ENCODE measurements at regions not wholly inside any gene's neighbourhood (a gene's known extent, or its start where the extent isn't known, plus 50 kb on each side); places are given as distances from the start of the nearest gene placed in this dataset.

- TF ChIP-seq SP1 (IDR thresholded peaks at IDR 0.05) = no peak
- TF ChIP-seq L3MBTL2 (conservative IDR thresholded peaks at IDR 0.05) = no peak
- TF ChIP-seq HDGF (IDR thresholded peaks at IDR 0.05; ENCODE audit: borderline replicate concordance) = no peak
- TF ChIP-seq CTBP1 (IDR thresholded peaks at IDR 0.05; ENCODE audit: borderline replicate concordance) = no peak
- TF ChIP-seq LEF1 (IDR thresholded peaks at IDR 0.05; ENCODE audit: borderline replicate concordance) = no peak
- TF ChIP-seq FOXM1 (IDR thresholded peaks at IDR 0.05; ENCODE audit: borderline replicate concordance) = no peak
- no peak for TF ChIP-seq SUZ12 (IDR thresholded peaks at IDR 0.05)
- TF ChIP-seq BHLHE40 (IDR thresholded peaks at IDR 0.05; ENCODE audit: borderline replicate concordance) = no peak
- no peak for TF ChIP-seq ARNT (IDR thresholded peaks at IDR 0.05)
- TF ChIP-seq FOXK2 (IDR thresholded peaks at IDR 0.05) = no peak
- no peak for TF ChIP-seq NFRKB (IDR thresholded peaks at IDR 0.05)
- ChIA-PET POLR2A (no interaction called here), CTCF (no interaction called here)
- DNase-seq (ENCODE audit: extremely low spot score) = no peak
These were observed 895.8 kb upstream of the EEF2KMT start for GRCh38 chr16:5993356-5993755.

GRCh38 chr16:5982979-5983378 is 885.4 kb upstream of the EEF2KMT start:
- no peak for DNase-seq (ENCODE audit: extremely low spot score)
- POLR2A ChIA-PET = no interaction called here
- TF ChIP-seq ZNF384 (IDR thresholded peaks at IDR 0.05) (no peak), FOXA1 (IDR thresholded peaks at IDR 0.05) (no peak), ELF4 (IDR thresholded peaks at IDR 0.05) (no peak), SUZ12 (IDR thresholded peaks at IDR 0.05) (no peak), NFRKB (IDR thresholded peaks at IDR 0.05) (no peak)
- CTCF ChIA-PET = no interaction called here

GRCh38 chr16:5979905-5980550 is 882.4 kb upstream of the EEF2KMT start:
- POLR2A ChIA-PET = no interaction called here
- TF ChIP-seq NFRKB (IDR thresholded peaks at IDR 0.05) = no peak
- no peak for TF ChIP-seq TARDBP (IDR thresholded peaks at IDR 0.05)
- no peak for TF ChIP-seq HDGF (IDR thresholded peaks at IDR 0.05; ENCODE audit: borderline replicate concordance)
- no peak for TF ChIP-seq PKNOX1 (IDR thresholded peaks at IDR 0.05)
- TF ChIP-seq ZNF384 (IDR thresholded peaks at IDR 0.05) = no peak
- CTCF ChIA-PET = no interaction called here
- DNase-seq (ENCODE audit: extremely low spot score) = no peak

GRCh38 chr16:5977329-5977728 is 879.7 kb upstream of the EEF2KMT start:
- ChIA-PET POLR2A (no interaction called here), CTCF (no interaction called here)
- TF ChIP-seq ARNT (IDR thresholded peaks at IDR 0.05) (no peak), ZNF384 (IDR thresholded peaks at IDR 0.05) (no peak), ELF4 (IDR thresholded peaks at IDR 0.05) (no peak)
- DNase-seq (ENCODE audit: extremely low spot score) = no peak

GRCh38 chr16:5972747-5973146 is 875.2 kb upstream of the EEF2KMT start:
- TF ChIP-seq LEF1 (IDR thresholded peaks at IDR 0.05; ENCODE audit: borderline replicate concordance) (no peak), FOXK2 (IDR thresholded peaks at IDR 0.05) (no peak), HDGF (IDR thresholded peaks at IDR 0.05; ENCODE audit: borderline replicate concordance) (no peak)
- no peak for DNase-seq (ENCODE audit: extremely low spot score)
- ChIA-PET POLR2A (no interaction called here), CTCF (no interaction called here)

- TF ChIP-seq SP1 (IDR thresholded peaks at IDR 0.05) (no peak), LEF1 (IDR thresholded peaks at IDR 0.05; ENCODE audit: borderline replicate concordance) (no peak), CTBP1 (IDR thresholded peaks at IDR 0.05; ENCODE audit: borderline replicate concordance) (no peak), ARNT (IDR thresholded peaks at IDR 0.05) (no peak), FOXK2 (IDR thresholded peaks at IDR 0.05) (no peak), ELF4 (IDR thresholded peaks at IDR 0.05) (no peak), PKNOX1 (IDR thresholded peaks at IDR 0.05) (no peak), FOXA1 (IDR thresholded peaks at IDR 0.05) (no peak), HDGF (IDR thresholded peaks at IDR 0.05; ENCODE audit: borderline replicate concordance) (no peak), BHLHE40 (IDR thresholded peaks at IDR 0.05; ENCODE audit: borderline replicate concordance) (no peak), SUZ12 (IDR thresholded peaks at IDR 0.05) (no peak), TARDBP (IDR thresholded peaks at IDR 0.05) (no peak)
- ChIA-PET CTCF (no interaction called here), POLR2A (no interaction called here)
These were observed 874.3 kb upstream of the EEF2KMT start for GRCh38 chr16:5971924-5972323.

GRCh38 chr16:5971106-5971505 is 873.5 kb upstream of the EEF2KMT start:
- no peak for DNase-seq (ENCODE audit: extremely low spot score)
- ChIA-PET CTCF (no interaction called here), POLR2A (no interaction called here)
- no peak for TF ChIP-seq ELF4 (IDR thresholded peaks at IDR 0.05)
- TF ChIP-seq SP1 (IDR thresholded peaks at IDR 0.05) = no peak
- TF ChIP-seq FOXM1 (IDR thresholded peaks at IDR 0.05; ENCODE audit: borderline replicate concordance) = no peak
- no peak for TF ChIP-seq HDGF (IDR thresholded peaks at IDR 0.05; ENCODE audit: borderline replicate concordance)
- TF ChIP-seq BHLHE40 (IDR thresholded peaks at IDR 0.05; ENCODE audit: borderline replicate concordance) = no peak
- TF ChIP-seq SUZ12 (IDR thresholded peaks at IDR 0.05) = no peak
- TF ChIP-seq TARDBP (IDR thresholded peaks at IDR 0.05) = no peak
- no peak for TF ChIP-seq ARNT (IDR thresholded peaks at IDR 0.05)
- no peak for TF ChIP-seq L3MBTL2 (conservative IDR thresholded peaks at IDR 0.05)
- TF ChIP-seq FOXA1 (IDR thresholded peaks at IDR 0.05) = no peak
- TF ChIP-seq PKNOX1 (IDR thresholded peaks at IDR 0.05) = no peak
- no peak for TF ChIP-seq NFRKB (IDR thresholded peaks at IDR 0.05)
- no peak for TF ChIP-seq FOXK2 (IDR thresholded peaks at IDR 0.05)
- no peak for TF ChIP-seq ZNF384 (IDR thresholded peaks at IDR 0.05)
- TF ChIP-seq CTBP1 (IDR thresholded peaks at IDR 0.05; ENCODE audit: borderline replicate concordance) = no peak

More at GRCh38 chr16:5971924-5972323, 874.3 kb upstream of the EEF2KMT start:
- DNase-seq (ENCODE audit: extremely low spot score) = no peak
